GM19467 (cell line): ENCODE measurements at regions not wholly inside any gene's neighbourhood (a gene's known extent, or its start where the extent isn't known, plus 50 kb on each side); places are given as distances from the start of the nearest gene placed in this dataset.

Source experiments
- ATAC-seq: cut with Tn5 transposase; IDR thresholded peaks from one replicate; pipeline ENCODE4 v1.9.1; 2021; ENCODE audit warnings: mild to moderate bottlenecking, moderate library complexity; ENCODE audit not compliant: unreplicated experiment

- no peak for ATAC-seq
Observed at GRCh38 chr18:65322895-65323294, 427.9 kb upstream of the CDH7 start.

GRCh38 chr18:65298422-65298821 lies 452.4 kb upstream of the CDH7 start:
- ATAC-seq, result no peak

DNA sequence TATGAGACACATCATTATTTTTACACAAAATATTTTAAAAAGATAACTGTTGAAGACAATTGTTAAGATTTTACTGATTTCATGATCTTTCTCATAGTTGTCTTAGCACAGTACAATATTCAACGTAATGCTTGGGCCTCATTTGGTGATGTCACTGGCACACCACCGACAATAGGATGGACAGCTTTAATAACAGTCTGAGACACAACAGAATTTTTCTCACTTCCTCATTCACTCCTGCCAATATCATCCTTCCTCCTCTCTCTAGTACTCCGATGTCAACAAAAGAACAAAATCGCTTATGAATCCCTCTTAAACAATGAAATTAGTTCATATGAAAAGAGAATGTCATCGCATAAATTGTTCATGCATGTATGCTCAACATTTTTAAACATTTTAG lies 461.9 kb upstream of the CDH7 start:
- no peak for ATAC-seq

DNA sequence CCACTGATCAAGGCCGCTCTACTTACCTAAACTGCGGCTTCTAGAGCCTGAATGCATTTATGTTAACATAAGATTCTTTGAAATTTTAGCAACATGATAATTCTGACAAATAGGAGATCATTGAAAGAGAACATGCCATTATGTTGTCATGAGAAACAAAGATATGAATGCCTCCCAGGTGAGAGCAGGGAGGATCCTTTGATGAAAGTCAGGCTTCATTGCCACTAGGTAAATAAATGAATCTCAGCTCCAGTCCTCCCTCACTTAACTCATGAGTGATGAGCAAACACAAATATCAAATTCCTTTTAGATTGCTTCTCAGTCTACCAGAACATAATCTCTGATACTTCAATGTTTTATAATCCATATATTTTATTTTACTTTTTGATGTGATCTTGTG lies 463.2 kb upstream of the CDH7 start:
- ATAC-seq, result no peak

GRCh38 chr18:65282096-65282495 lies 468.7 kb upstream of the CDH7 start:
- no peak for ATAC-seq

- no peak for ATAC-seq
Observed at GRCh38 chr18:65279668-65280305, 471.0 kb upstream of the CDH7 start.

DNA sequence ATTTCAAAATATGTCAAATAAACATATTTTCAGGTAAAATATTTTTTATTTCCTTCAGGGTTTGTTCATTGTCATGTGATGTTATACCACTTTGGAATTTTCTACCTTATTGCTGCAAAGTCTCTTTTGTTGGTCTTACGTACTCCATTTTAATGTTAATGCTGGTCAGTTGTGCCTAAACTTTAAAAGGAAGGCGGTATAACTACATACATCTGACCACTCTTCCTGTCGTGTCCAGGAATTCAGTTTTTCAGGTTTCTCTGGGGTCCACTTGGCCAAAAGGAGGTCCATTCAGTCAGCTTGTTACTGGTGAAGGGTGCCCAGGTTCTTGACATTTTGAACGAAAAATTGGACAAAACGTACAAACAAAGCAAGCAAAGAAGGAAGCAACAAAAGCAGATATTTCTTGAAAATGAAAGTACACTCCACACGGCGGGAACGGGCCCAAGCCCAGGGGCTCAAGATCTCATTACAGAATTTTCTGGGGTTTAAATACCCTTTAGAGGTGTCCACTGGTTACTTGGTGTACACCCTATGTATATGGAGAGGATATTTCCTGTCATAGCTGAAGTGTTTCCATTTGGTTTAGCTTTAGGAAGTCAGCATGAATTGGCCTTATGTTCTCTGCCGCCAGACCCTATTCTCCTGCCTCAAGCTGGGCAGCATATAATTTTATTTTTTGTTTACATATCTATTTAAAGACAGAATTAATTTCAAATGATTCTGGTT lies 471.7 kb upstream of the CDH7 start:
- no peak for ATAC-seq

DNA sequence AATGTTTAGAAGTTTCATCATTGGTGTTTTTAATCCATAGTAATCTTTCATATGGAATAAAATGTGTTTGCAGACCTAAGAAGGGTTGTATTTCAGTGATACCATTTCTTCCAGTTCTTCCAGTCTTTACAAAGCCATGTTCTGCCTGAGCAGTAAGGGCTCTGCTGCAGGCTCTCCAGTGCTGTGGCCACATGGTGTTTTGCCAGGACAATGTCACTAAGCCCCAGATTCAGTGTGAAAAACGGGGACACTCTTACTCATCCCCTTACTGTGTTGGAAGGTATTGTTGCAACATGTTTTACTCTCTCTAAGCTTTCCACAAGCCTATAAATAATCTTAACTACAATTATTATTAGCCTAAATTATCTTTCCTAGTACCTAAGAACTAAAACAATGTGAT lies 481.4 kb upstream of the CDH7 start:
- ATAC-seq, result no peak

DNA sequence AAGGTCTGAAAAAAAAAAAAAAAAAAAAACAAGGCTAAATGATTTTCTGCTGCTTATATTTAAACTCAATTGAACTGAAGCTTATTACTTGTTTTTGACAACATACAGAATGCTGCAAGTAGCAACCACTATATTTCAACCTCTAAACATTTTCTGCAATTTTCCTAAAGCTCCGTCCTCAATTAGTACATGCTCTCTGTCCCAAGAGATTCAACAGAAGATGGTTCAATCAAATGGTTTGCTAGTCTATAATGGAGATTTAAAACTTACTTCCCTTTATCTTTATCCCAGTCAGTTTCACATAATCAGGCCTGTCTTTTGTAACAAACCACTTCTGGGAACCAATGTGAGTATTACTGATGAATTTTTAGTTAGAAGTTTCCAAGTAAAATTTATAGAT lies 485.1 kb upstream of the CDH7 start:
- no peak for ATAC-seq

- ATAC-seq, result no peak
Observed at GRCh38 chr18:65260030-65260429, 490.8 kb upstream of the CDH7 start.

DNA sequence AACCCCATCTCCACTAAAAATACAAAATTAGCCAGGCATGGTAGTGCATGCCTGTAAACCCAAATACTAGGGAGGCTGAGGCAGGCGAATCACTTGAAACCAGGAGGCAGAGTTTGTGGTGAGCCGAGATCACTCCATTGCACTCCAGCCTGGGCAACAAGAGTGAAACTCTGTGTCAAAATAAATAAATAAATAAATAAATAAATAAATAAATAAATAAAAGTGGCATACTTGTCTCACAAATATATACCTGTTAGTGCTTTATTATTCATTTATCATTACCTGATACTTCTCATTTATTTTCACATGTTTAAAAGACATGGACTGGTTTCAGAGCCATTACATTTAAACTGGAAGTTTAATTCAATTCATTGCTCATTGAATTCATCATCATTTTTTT lies 491.4 kb upstream of the CDH7 start:
- ATAC-seq, result no peak

DNA sequence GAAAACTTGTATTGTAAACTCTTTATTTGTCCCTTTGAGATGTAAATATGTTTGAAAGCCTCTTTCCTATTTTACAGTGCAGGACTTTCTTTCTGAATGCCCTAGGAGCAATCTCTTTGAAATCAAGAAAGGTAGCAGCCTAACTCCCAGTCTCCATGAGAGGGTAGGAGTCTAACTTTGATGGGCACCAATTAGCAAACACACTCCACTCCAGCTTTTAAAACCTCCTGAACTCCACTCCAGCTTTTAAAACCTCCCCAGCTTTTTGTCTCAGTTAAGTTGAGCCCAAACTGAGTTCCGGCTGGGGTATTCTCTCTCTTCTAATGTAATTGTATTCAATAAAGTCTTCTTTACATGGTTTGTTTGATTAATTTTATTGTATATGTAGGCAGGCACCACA lies 493.7 kb upstream of the CDH7 start:
- no peak for ATAC-seq

GRCh38 chr18:65255417-65255816 lies 495.4 kb upstream of the CDH7 start:
- no peak for ATAC-seq

DNA sequence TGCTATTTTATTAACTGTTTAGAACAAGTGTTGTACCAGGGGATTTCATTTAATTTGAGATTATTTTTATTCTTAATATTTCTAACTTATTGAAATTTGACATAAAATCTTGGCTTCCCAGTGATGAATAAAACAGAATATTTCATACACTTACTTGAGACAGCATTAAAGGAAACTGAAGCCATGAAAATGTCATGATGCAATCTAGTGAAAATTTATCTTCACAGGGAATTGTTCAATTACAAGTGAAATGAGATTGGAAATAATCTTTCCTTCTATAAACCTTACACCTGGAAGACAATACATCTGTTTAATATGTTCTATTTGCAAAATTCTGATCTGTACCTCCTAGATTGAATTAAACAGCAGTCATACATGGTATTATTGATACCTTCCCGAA lies 511.0 kb upstream of the CDH7 start:
- ATAC-seq, result no peak

DNA sequence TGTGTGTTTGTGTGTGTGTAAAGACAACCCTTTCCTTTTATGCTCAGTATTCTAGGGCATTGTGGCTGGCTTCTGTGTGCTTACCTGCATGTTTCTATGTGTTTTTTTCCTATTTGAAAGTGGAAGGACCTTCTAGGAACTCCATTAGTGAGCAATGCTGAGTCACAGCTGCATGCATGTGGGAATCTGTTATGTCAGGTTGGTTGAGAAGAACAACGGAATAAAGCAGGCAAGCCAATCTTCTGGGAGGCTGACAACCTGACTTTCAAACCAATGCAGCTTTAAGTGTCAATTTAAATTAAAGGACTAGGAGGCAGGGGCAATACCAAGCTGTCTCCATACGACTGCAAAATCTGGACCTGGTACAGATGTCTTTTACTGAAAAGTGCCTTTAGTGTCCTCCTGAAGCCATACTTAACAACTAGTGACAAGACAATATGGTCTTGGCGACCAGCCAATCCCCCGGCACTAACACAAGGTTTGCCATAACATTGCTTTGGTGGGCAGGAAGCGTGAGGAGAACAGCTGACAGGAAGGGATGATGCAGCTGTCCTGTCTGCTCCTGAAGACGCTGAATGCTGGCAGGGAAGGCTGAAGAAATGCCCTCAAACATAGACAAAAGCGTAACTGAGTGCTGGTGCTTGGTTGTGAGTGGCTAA lies 514.7 kb upstream of the CDH7 start:
- no peak for ATAC-seq

- ATAC-seq, result no peak
Observed at GRCh38 chr18:65230311-65230710, 520.5 kb upstream of the CDH7 start.

GRCh38 chr18:65227970-65228369 lies 522.8 kb upstream of the CDH7 start:
- ATAC-seq, result no peak

- no peak for ATAC-seq
Observed at GRCh38 chr18:65221736-65222135, 529.1 kb upstream of the CDH7 start.

GRCh38 chr18:65221115-65221514 lies 529.7 kb upstream of the CDH7 start:
- no peak for ATAC-seq

DNA sequence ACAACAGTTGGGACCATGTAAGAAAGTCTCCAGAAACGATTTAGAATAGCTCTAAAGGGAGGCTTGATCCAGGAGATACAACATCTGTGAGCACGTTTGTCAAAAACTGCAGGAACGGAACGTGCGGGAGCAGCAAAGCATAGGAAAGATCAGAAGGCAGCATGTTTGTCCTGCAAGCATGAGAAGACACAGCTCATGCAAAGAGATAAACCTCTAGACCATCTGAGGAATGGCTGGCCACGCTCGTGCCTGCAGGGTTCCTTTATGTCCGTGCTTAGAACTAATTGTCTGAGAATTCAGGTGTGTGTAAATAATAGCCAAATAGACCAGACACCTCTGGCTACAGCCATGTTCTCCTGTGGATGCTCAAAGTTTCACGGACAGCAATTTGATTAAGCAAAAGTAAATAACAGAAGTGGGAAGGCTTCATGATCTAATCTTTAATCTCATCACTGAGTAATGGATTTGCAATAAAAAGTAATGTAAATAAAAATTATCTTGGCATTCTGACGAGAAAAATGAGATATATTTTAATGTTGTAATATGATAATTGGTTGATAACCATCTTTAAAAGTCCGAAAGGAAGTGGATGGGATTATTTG lies 534.8 kb upstream of the CDH7 start:
- no peak for ATAC-seq

GRCh38 chr18:65214456-65214855 lies 536.4 kb upstream of the CDH7 start:
- no peak for ATAC-seq
